GM12873 (cell line): ENCODE measurements at regions not wholly inside any gene's neighbourhood (a gene's known extent, or its start where the extent isn't known, plus 50 kb on each side); places are given as distances from the start of the nearest gene placed in this dataset.

Experiments
- TF ChIP-seq, protein P1 (sequence below): IDR thresholded peaks from 2 replicates; pipeline ENCODE4 v1.5.1; 2012; ENCODE audit warnings: low read depth, mild to moderate bottlenecking, moderate library complexity, low read length, control low read depth; ENCODE audit not compliant: insufficient read depth; ENCODE audit errors: missing control alignments

DNA sequence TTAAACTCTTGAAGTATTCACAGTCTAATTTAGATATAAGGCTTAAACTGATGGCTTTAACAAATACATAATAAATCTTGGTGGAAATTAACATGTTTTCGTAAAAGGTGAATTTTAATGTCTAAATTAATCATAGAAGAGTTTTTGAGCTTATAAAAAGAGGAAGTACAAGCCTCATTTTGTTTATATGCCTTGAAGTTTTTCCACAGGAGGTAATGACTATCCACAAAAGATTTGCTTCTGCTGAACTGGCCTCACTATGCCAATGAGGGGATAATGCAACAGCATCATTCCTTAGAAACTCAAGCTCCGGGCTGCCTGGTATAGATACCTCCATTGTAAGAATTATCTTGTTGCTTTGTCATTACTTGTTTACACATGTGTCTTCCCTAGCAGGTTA, 175.6 kb downstream of the DUSP6 start:
- TF ChIP-seq, protein P1, sequence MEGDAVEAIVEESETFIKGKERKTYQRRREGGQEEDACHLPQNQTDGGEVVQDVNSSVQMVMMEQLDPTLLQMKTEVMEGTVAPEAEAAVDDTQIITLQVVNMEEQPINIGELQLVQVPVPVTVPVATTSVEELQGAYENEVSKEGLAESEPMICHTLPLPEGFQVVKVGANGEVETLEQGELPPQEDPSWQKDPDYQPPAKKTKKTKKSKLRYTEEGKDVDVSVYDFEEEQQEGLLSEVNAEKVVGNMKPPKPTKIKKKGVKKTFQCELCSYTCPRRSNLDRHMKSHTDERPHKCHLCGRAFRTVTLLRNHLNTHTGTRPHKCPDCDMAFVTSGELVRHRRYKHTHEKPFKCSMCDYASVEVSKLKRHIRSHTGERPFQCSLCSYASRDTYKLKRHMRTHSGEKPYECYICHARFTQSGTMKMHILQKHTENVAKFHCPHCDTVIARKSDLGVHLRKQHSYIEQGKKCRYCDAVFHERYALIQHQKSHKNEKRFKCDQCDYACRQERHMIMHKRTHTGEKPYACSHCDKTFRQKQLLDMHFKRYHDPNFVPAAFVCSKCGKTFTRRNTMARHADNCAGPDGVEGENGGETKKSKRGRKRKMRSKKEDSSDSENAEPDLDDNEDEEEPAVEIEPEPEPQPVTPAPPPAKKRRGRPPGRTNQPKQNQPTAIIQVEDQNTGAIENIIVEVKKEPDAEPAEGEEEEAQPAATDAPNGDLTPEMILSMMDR = no peak

DNA sequence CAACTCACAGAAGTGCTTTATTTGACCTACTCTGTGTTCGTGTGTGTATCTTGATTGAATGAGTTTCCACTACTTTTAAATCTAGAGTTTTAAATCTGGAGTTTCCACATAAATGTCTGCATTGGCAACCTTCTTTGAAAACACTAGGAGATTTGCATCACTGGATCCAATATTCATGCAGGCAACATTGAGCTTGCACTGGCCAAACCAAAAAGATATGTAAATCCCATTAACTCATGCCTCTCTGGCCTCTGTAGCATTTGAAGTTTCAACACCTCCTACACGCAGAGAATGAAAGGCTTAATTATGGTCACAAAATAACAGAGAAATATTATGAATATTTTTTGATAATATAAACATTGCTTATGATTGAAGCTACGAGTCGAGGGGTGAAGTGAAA, 178.6 kb downstream of the DUSP6 start:
- TF ChIP-seq, protein P1 = no peak

DNA sequence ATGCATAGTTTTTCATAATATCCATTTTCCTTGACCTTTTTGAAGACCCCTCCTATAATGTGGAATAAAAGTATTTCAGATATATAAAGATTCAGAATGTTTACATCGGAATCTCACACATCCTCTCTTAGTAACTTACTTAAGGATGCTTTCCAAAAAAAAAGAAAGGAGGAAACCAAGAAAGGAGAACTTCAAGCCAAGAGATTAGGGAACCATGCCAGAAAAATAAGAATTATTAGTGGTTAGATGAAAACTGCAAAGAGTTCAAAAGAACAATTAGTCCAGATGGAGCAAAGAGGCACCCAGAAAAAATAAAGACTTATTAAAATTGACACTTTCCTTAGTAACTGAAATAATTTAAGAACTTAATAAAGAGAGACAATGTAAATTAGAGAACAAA, 179.2 kb downstream of the DUSP6 start:
- TF ChIP-seq, protein P1 = no peak

DNA sequence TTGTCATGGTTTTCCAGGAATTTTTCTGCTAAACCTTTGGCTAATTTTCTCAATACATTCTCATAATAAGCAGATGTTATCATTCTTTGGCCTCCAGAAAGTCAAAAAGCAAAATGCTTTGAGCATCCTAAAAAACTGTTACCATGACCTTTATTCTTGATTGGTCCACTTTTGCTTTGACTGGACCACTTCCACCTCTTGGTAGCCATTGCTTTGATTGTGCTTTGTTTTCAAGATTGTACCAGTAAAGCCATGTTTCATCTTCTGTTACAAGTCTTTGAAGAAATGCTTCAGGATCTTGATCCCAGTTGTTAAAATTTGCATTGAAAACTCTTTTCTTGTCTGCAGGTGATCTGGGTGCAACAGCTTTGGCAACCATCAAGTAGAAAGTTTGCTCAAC, 180.1 kb downstream of the DUSP6 start:
- TF ChIP-seq, protein P1 = no peak

DNA sequence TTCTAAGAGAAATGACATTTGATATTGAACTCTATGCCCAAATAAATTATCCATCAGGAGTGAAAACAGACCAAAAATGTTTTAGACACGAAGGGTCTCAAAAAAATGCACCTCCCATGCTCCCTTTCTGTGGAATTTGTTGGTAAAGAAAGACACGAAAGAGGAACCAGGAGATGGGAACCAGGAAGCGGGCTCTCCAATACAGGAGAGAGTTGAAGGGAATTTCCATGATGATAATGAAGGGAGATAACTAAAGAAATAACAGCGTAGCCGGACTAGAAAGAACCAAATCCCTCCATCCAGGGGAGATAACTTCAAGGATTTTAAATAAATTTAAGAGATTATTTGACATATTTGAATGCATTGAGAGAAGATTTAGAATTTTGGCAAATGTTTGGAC, 183.0 kb downstream of the DUSP6 start:
- TF ChIP-seq, protein P1 = no peak

DNA sequence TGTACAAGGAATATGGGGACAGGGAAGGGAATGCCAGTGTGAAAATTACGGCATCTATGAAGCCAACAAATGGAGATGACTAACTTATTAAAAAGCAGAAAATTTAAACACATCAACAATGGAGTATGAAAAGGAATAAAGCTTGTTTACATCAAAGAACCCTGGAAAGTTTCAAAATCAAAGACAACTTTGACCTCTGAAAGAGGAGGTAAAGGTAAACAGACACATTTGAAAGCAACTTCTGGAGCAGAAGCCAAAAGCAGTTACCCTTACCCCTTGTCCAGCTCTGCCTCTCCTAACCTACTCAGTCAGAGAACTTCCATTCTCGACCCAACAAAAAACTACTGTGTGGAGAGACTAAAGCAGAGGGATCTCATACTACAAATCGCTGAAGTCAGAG, 184.3 kb downstream of the DUSP6 start:
- TF ChIP-seq, protein P1 = no peak

DNA sequence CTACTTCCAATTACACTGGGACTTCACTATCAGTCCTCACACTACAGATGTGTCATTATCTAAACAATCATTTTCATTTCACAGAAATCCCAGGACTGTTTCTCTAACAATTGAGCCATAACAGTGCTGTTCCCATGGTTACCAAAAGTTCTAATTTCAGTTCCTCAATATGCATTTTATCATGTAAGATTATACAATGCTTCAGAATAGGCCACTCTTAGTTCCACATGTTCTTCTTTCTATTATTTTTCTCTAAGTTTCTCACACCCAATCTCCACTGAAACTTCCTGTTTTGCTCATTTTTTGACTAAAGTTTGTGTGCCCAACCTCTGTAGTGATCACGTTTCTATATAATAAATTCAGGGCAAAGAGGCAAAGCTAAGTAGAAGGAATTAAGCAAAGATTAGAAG, 185.8 kb downstream of the DUSP6 start:
- TF ChIP-seq, protein P1 = no peak
